SK-N-SH (cell line): ENCODE measurements at regions not wholly inside any gene's neighbourhood (a gene's known extent, or its start where the extent isn't known, plus 50 kb on each side); places are given as distances from the start of the nearest gene placed in this dataset.

Experiments used
- CTCF ChIA-PET: fragments of 300-600, 350-600 bp; formaldehyde crosslinking; extraction: SDS; loops from one replicate; lab custom pipeline; 2021; lab: Yijun Ruan, JAX
- POLR2A ChIA-PET: fragments of 350-600 bp; sonication (Branson Sonifier 250); formaldehyde crosslinking; extraction: SDS; loops from one replicate; lab custom pipeline; 2020; ENCODE audit warnings: antibody characterized with exemption, inconsistent platforms; lab: Yijun Ruan, JAX
- DNase-seq: peaks from one replicate; pipeline ENCODE4 v3.0.0; 2012
- H2AFZ ChIP-seq: fragments of 200-600 bp; sonication (generic); 2 replicates; pipeline ENCODE4 v1.8.1; 2016; ENCODE audit warnings: antibody characterized with exemption, mild to moderate bottlenecking, low read depth
- H3F3A ChIP-seq: fragments of 200-600 bp; sonication (generic); replicated peaks from 2 replicates; pipeline ENCODE3; 2016; ENCODE audit warnings: antibody characterized with exemption, mild to moderate bottlenecking; ENCODE audit not compliant: insufficient read depth
- H3K27ac ChIP-seq, 2 experiments: fragments of 200-500 bp in 1 of 2; fragments of 200-600 bp in 1 of 2; sonication (Bioruptor generic) in 1 of 2; sonication (generic), shearing (Covaris generic) in 1 of 2; 2 replicates each; pipeline versions ENCODE4 v1.5.1 to v1.6.1; 2014 to 2016; ENCODE audit warnings: low read depth in 2 of 2, inconsistent platforms in 1 of 2, low read length in 1 of 2, mild to moderate bottlenecking in 1 of 2, mixed read lengths in 1 of 2
- H3K27me3 ChIP-seq: fragments of 200-600 bp; sonication (generic), shearing (Covaris generic); 2 replicates; pipeline ENCODE4 v1.6.1; 2016; ENCODE audit warnings: mixed run types; ENCODE audit not compliant: insufficient read depth
- H3K36me3 ChIP-seq, 2 experiments: fragments of 200-500 bp in 1 of 2; fragments of 200-600 bp in 1 of 2; sonication (Bioruptor generic) in 1 of 2; sonication (generic) in 1 of 2; replicated peaks in 1 of 2; 2 replicates each; pipeline versions ENCODE3 to v1.5.1; 2014 to 2016; ENCODE audit warnings: low read length in 1 of 2, mild to moderate bottlenecking in 1 of 2; ENCODE audit not compliant: insufficient read depth in 2 of 2, control insufficient read depth in 1 of 2
- H3K4me1 ChIP-seq, 2 experiments: fragments of 200-500 bp in 1 of 2; fragments of 200-600 bp in 1 of 2; sonication (Bioruptor generic) in 1 of 2; sonication (generic), shearing (Covaris generic) in 1 of 2; 2 replicates each; pipeline versions ENCODE4 v1.5.1 to v1.6.1; 2014 to 2016; ENCODE audit warnings: low read depth in 1 of 2, low read length in 1 of 2, mixed run types in 1 of 2; ENCODE audit not compliant: insufficient read depth in 2 of 2, control insufficient read depth in 1 of 2
- H3K4me2 ChIP-seq: fragments of 200-600 bp; sonication (generic), shearing (Covaris generic); 2 replicates; pipeline ENCODE4 v1.6.1; 2017; ENCODE audit warnings: mixed run types
- H3K4me3 ChIP-seq, 2 experiments: fragments of 200-500 bp in 1 of 2; fragments of 200-600 bp in 1 of 2; sonication (Bioruptor generic) in 1 of 2; sonication (generic), shearing (Covaris generic) in 1 of 2; 2 replicates each; pipeline versions ENCODE4 v1.5.1 to v1.8.1; 2014 to 2016; ENCODE audit warnings: low read depth in 2 of 2, inconsistent platforms in 1 of 2, low read length in 1 of 2, mild to moderate bottlenecking in 1 of 2, mixed read lengths in 1 of 2, moderate library complexity in 1 of 2
- H3K79me2 ChIP-seq: fragments of 200-600 bp; sonication (generic); 2 replicates; pipeline ENCODE4 v1.8.1; 2017; ENCODE audit warnings: mild to moderate bottlenecking; ENCODE audit not compliant: insufficient read depth
- H3K9ac ChIP-seq: fragments of 200-600 bp; sonication (generic); 2 replicates; pipeline ENCODE4 v1.6.1; 2017; ENCODE audit warnings: mixed run types
- H3K9me2 ChIP-seq: fragments of 200-600 bp; sonication (generic); 2 replicates; pipeline ENCODE4 v1.6.1; 2017; ENCODE audit warnings: mixed run types
- H3K9me3 ChIP-seq: fragments of 200-600 bp; sonication (generic); 2 replicates; pipeline ENCODE4 v1.6.1; 2017; ENCODE audit warnings: mixed run types, mild to moderate bottlenecking, moderate library complexity
- H4K20me1 ChIP-seq: fragments of 200-600 bp; sonication (generic); 2 replicates; pipeline ENCODE4 v1.6.1; 2017; ENCODE audit warnings: mild to moderate bottlenecking, mixed run types; ENCODE audit not compliant: insufficient read depth
- ELF1 ChIP-seq: IDR thresholded peaks from 2 replicates; pipeline ENCODE4 v1.4.0; 2012
- EP300 ChIP-seq, 2 experiments: IDR thresholded peaks; 2 replicates each; pipeline versions ENCODE4 v1.4.0 to v1.6.1; 2012; ENCODE audit warnings: borderline replicate concordance in 1 of 2, low read depth in 1 of 2, low read length in 1 of 2
- FOSL2 ChIP-seq: IDR thresholded peaks from 2 replicates; pipeline ENCODE4 v1.4.0; 2012; ENCODE audit warnings: low read depth, mild to moderate bottlenecking, moderate library complexity, borderline replicate concordance
- FOXM1 ChIP-seq: IDR thresholded peaks from 2 replicates; pipeline ENCODE4 v1.4.0; 2012; ENCODE audit warnings: low read depth, mild to moderate bottlenecking
- JUND ChIP-seq: IDR thresholded peaks from 2 replicates; pipeline ENCODE4 v1.4.0; 2012
- MEF2A ChIP-seq: IDR thresholded peaks from 2 replicates; pipeline ENCODE4 v1.4.0; 2012; ENCODE audit warnings: low read depth, borderline replicate concordance
- POLR2AphosphoS5 ChIP-seq: IDR thresholded peaks from 2 replicates; pipeline ENCODE4 v1.6.1; 2012; ENCODE audit warnings: low read depth, low read length
- RCOR1 ChIP-seq: fragments of 150-350 bp; IDR thresholded peaks from 2 replicates; pipeline ENCODE4 v1.6.1; 2017; ENCODE audit warnings: antibody characterized with exemption, low read length
- SMC3 ChIP-seq: IDR thresholded peaks from 2 replicates; pipeline ENCODE4 v1.6.1; 2012; ENCODE audit warnings: low read depth, low read length, improper control_type of control experiment
- TAF1 ChIP-seq: IDR thresholded peaks from 2 replicates; pipeline ENCODE4 v1.6.1; 2012; ENCODE audit warnings: low read depth, mild to moderate bottlenecking, low read length, moderate library complexity, borderline replicate concordance
- TEAD4 ChIP-seq: IDR thresholded peaks from 2 replicates; pipeline ENCODE4 v1.4.0; 2012; ENCODE audit warnings: mild to moderate bottlenecking, borderline replicate concordance; ENCODE audit not compliant: insufficient read depth
- WGBS: methylation state at CpG from one replicate; pipeline ENCODE4 v1.1.6; 2017; ENCODE audit warnings: low lambda C conversion rate; 5-methylcytosine and 5-hydroxymethylcytosine counted together
- TF ChIP-seq, protein P1 (sequence below): IDR thresholded peaks from 2 replicates; pipeline ENCODE4; 2012
- TF ChIP-seq, protein P2 (sequence below): IDR thresholded peaks from 2 replicates; pipeline ENCODE4 v1.6.1; 2012; ENCODE audit warnings: mild to moderate bottlenecking, low read depth, low read length, moderate library complexity
- TF ChIP-seq, protein P3 (sequence below): fragments of 200-600 bp; sonication (generic); IDR thresholded peaks from 2 replicates; pipeline ENCODE4 v1.6.1; 2017; ENCODE audit warnings: antibody characterized with exemption, mild to moderate bottlenecking, moderate library complexity
- TF ChIP-seq, protein P4 (sequence below): fragments of 150-350 bp; IDR thresholded peaks from 2 replicates; pipeline ENCODE4 v1.6.1; 2016; ENCODE audit warnings: mild to moderate bottlenecking, low read depth, low read length
- TF ChIP-seq, protein P5 (sequence below): IDR thresholded peaks from 2 replicates; pipeline ENCODE4 v1.4.0; 2012; ENCODE audit warnings: low read depth

DNA sequence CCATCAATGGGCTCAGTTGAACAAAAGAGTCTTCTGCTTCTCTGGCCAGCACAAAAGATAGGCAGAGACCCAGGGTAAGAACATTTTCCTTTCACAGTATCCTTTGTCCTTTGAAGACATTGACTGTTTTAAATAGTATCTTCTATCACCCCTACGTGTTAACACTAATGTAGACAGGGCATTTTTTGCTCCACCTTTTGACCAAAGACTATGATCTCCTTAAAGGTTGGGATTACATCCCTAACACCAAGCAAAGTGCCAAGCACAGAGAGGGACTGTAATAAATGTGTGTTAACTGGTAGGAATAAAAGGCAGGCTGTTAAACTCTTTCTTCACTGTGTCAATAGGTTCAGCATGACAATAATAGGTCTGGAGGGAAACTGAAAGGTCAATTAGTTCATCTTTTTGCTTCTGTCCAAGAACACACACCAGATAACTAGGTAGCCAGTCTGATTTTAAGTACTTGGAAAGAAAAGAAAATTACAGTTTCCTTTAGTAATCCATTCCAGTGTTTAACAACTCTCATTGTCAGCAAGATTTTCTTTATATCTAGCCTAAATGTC lies 63.6 kb upstream of the NOX3 start:
- H3F3A ChIP-seq: peaks cover 10% of the 10 kb centered on the region
- DNase-seq: no peak
- 88% methylated on average over 1 of the region's 1 CpG for WGBS
- no peaks in the 10 kb centered on the region for H3K36me3 ChIP-seq
- H3K4me2 ChIP-seq: no peak overlapping the region
- POLR2A ChIA-PET: no interaction called here
- H3K4me3 ChIP-seq: no peak overlapping the region
- TF ChIP-seq POLR2AphosphoS5 (no peak), JUND (no peak), SMC3 (no peak), RCOR1 (no peak)
- TF ChIP-seq, protein P1, sequence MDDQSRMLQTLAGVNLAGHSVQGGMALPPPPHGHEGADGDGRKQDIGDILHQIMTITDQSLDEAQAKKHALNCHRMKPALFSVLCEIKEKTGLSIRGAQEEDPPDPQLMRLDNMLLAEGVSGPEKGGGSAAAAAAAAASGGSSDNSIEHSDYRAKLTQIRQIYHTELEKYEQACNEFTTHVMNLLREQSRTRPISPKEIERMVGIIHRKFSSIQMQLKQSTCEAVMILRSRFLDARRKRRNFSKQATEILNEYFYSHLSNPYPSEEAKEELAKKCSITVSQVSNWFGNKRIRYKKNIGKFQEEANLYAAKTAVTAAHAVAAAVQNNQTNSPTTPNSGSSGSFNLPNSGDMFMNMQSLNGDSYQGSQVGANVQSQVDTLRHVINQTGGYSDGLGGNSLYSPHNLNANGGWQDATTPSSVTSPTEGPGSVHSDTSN: no peak
- no peaks in the 10 kb centered on the region for H3K9me3 ChIP-seq
- H4K20me1 ChIP-seq: no peaks in the 10 kb centered on the region
- peaks cover 0 to 5% of the 10 kb centered on the region in 2 experiments; a peak in 1 of 4 replicates for H3K4me1 ChIP-seq
- no peak overlapping the region for H3K9ac ChIP-seq
- no peaks in the 10 kb centered on the region for H3K79me2 ChIP-seq
- no peaks in the 10 kb centered on the region for H3K27me3 ChIP-seq
- CTCF ChIA-PET: interaction anchor here (0.6 kb wide), 1 partner anchor 1010 kb away, joined by 3 read pairs; no protein-coding TSS in a partner anchor
- H3K27ac ChIP-seq: no peak overlapping the region
- H2AFZ ChIP-seq: no peak overlapping the region
- no peaks in the 10 kb centered on the region for H3K9me2 ChIP-seq

DNA sequence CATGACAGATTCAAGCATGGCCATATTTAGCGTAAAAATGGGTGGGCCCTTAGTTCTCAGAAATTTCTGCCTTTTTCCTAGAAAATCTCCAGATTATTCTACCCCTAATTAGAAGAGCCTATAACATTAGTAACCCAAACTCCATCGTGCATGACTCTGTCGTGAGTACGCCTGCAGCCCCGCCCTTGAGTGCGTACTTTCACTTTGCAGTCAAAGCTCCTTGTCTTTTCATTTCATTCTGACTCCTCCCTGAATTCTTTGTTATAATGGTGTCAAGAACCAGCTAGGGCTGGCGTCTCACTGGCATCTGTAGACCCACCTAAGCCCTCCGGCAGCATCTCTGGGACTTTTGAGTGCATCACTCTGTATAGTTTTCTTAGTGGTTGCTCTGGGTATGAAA lies 61.7 kb upstream of the NOX3 start:
- DNase-seq: no peak
- no peak overlapping the region for H3K4me3 ChIP-seq
- H3K79me2 ChIP-seq: no peaks in the 10 kb centered on the region
- no peak overlapping the region for H3K9ac ChIP-seq
- H4K20me1 ChIP-seq: no peaks in the 10 kb centered on the region
- no peak overlapping the region for H2AFZ ChIP-seq
- no peak overlapping the region for H3K27ac ChIP-seq
- ChIA-PET POLR2A (no interaction called here), CTCF (interaction anchor here (0.6 to 0.9 kb wide), 2 partner anchors 12 to 841 kb away, joined by 3 read pairs; no protein-coding TSS in a partner anchor)
- WGBS: 84% methylated on average over 8 of the region's 8 CpGs
- no peaks in the 10 kb centered on the region for H3K9me3 ChIP-seq
- no peaks in the 10 kb centered on the region for H3K36me3 ChIP-seq
- H3K9me2 ChIP-seq: no peaks in the 10 kb centered on the region
- no peaks in the 10 kb centered on the region; a peak in 1 of 4 replicates for H3K4me1 ChIP-seq
- H3K4me2 ChIP-seq: no peak overlapping the region
- H3K27me3 ChIP-seq: no peaks in the 10 kb centered on the region
- no peak for TF ChIP-seq FOXM1
- no peak for TF ChIP-seq ELF1
- no peak for TF ChIP-seq MEF2A
- TF ChIP-seq, protein P2, sequence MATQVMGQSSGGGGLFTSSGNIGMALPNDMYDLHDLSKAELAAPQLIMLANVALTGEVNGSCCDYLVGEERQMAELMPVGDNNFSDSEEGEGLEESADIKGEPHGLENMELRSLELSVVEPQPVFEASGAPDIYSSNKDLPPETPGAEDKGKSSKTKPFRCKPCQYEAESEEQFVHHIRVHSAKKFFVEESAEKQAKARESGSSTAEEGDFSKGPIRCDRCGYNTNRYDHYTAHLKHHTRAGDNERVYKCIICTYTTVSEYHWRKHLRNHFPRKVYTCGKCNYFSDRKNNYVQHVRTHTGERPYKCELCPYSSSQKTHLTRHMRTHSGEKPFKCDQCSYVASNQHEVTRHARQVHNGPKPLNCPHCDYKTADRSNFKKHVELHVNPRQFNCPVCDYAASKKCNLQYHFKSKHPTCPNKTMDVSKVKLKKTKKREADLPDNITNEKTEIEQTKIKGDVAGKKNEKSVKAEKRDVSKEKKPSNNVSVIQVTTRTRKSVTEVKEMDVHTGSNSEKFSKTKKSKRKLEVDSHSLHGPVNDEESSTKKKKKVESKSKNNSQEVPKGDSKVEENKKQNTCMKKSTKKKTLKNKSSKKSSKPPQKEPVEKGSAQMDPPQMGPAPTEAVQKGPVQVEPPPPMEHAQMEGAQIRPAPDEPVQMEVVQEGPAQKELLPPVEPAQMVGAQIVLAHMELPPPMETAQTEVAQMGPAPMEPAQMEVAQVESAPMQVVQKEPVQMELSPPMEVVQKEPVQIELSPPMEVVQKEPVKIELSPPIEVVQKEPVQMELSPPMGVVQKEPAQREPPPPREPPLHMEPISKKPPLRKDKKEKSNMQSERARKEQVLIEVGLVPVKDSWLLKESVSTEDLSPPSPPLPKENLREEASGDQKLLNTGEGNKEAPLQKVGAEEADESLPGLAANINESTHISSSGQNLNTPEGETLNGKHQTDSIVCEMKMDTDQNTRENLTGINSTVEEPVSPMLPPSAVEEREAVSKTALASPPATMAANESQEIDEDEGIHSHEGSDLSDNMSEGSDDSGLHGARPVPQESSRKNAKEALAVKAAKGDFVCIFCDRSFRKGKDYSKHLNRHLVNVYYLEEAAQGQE: no peak
- no peak for TF ChIP-seq TEAD4
- TF ChIP-seq, protein P3, sequence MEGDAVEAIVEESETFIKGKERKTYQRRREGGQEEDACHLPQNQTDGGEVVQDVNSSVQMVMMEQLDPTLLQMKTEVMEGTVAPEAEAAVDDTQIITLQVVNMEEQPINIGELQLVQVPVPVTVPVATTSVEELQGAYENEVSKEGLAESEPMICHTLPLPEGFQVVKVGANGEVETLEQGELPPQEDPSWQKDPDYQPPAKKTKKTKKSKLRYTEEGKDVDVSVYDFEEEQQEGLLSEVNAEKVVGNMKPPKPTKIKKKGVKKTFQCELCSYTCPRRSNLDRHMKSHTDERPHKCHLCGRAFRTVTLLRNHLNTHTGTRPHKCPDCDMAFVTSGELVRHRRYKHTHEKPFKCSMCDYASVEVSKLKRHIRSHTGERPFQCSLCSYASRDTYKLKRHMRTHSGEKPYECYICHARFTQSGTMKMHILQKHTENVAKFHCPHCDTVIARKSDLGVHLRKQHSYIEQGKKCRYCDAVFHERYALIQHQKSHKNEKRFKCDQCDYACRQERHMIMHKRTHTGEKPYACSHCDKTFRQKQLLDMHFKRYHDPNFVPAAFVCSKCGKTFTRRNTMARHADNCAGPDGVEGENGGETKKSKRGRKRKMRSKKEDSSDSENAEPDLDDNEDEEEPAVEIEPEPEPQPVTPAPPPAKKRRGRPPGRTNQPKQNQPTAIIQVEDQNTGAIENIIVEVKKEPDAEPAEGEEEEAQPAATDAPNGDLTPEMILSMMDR: no peak
- no peak for TF ChIP-seq TAF1
- TF ChIP-seq, protein P4, sequence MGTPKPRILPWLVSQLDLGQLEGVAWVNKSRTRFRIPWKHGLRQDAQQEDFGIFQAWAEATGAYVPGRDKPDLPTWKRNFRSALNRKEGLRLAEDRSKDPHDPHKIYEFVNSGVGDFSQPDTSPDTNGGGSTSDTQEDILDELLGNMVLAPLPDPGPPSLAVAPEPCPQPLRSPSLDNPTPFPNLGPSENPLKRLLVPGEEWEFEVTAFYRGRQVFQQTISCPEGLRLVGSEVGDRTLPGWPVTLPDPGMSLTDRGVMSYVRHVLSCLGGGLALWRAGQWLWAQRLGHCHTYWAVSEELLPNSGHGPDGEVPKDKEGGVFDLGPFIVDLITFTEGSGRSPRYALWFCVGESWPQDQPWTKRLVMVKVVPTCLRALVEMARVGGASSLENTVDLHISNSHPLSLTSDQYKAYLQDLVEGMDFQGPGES: no peak
- TF ChIP-seq FOSL2: no peak
- no peak for TF ChIP-seq JUND
- no peak for TF ChIP-seq SMC3
- TF ChIP-seq EP300 (IDR thresholded peaks at IDR 0.05; ENCODE audit: borderline replicate concordance in 1 of 2, low read depth in 1 of 2, low read length in 1 of 2): no peak
- TF ChIP-seq, protein P5, sequence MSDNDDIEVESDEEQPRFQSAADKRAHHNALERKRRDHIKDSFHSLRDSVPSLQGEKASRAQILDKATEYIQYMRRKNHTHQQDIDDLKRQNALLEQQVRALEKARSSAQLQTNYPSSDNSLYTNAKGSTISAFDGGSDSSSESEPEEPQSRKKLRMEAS: no peak
- peaks cover 8% of the 10 kb centered on the region for H3F3A ChIP-seq
